HPDE6-E6E7 (cell line): ENCODE measurements at regions not wholly inside any gene's neighbourhood (a gene's known extent, or its start where the extent isn't known, plus 50 kb on each side); places are given as distances from the start of the nearest gene placed in this dataset.
A peak's percentile ranks its signal among the peaks of the same experiment; 100 is the strongest.
"Not testable (repeated sequence)": the region's sequence is repeated elsewhere in the genome, so short reads cannot be mapped to it uniquely, and the experiment has no call there.

Source experiments
- DNase-seq: peaks from one replicate; pipeline ENCODE4 v3.0.0; 2011; ENCODE audit warnings: missing footprints; ENCODE audit errors: extremely low spot score

GRCh38 chr3:13194285-13195209 lies 121.3 kb upstream of the IQSEC1 start:
- no peak for DNase-seq

DNA sequence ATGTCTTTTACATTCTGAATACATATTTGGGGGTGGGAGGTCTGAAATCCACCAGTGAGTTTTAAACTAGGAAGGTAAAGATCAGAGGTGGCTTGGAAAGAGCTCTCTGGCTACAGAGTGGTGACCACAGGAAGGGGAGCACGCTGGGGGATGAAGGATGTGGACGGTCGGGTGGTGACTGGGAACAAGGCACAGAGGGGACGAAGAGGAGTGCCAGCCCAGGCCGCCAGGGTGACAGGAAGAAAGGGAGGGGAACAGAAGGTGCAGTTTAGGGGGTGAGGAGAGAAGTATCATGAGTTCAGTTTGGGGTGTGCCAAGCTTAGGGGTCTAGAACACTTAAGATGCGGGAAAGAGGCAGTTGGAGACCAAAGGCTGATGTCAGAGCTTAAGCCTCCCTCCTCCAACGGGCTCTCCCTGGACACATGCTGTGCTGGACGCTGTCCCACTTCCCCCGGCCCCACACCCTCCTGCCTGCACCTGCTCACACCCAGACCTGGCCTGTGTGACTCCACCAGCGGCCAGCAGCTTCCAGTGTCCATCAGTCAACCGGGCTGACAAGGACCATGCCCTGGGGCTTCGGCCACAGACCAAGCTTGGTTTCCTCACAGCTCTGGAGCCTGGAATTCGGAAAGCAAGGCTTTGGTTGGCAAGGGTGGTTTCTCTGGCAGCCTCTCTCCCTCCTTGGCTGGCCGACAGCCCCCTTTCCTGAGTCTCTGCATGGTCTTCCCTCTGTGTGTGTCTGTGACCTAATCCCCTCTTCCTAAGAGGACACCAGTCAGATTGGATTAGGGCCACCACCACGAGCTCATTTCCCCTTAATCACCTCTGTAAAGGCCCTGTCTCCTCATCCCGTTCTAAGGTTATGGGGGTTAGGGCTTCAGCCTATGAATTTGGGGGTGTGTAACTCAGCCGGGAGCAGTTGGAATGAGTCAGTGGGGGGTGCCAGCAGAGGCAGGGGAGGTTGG lies 120.4 kb upstream of the IQSEC1 start:
- no peak for DNase-seq

DNA sequence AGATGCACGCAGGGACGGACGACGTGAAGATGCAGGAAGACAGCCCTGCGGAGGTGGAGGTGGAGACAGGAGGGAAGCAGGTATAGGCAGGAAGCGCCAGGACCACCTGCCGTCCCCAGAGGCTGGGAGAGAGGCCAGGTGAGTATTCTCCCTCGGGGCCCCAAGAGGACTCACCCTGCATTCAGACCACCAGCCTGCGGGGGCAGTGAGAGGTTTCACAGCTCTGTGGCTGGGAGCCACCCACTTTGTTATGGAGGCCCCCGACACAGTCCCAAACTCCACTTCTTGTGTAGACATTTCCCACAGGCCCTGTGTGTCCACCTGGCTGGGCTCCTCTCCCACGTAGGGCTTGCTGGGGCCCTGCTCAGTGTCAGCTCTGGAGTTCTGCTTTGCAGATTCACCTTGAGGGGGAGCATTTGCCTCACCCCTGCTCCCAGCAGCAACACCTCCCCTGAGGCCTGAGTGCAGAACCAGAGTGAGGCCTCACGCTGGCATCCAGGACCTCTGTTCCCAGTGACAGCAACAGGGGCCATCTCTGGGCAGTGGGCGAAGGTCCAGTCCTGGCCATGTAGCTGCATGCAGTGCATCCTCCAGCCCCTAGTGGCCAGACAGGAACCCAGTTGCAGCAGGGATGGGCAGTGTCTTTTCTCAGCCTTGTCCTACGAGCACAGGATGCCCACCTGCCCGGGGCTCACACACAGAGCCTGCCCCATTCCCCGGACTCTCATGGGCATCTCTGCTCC lies 119.4 kb upstream of the IQSEC1 start:
- DNase-seq, result no peak

DNA sequence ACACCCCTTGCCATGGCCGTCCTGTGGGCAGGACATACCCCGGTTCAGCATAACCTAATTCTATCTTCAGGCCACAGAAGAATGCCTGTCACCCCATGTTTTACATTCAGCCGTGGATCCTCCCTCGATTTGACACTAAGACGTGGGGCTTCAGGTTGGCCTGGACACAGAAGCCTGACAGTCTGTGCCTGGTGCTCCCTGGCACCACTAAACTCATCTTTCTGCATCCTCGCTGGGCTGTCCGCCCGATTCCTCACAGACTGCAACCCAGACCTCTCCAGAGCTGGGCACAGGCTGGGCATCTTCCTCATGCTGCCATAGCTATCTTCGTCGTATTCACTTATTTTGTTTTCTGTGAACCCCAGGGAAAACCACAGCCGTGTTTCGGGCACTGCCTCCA lies 117.8 kb upstream of the IQSEC1 start:
- DNase-seq, result no peak

- DNase-seq, result no peak
These were observed 117.1 kb upstream of the IQSEC1 start for GRCh38 chr3:13190378-13190765.

- peak; percentile 12 for DNase-seq
These were observed 116.6 kb upstream of the IQSEC1 start for GRCh38 chr3:13189639-13190377.

DNA sequence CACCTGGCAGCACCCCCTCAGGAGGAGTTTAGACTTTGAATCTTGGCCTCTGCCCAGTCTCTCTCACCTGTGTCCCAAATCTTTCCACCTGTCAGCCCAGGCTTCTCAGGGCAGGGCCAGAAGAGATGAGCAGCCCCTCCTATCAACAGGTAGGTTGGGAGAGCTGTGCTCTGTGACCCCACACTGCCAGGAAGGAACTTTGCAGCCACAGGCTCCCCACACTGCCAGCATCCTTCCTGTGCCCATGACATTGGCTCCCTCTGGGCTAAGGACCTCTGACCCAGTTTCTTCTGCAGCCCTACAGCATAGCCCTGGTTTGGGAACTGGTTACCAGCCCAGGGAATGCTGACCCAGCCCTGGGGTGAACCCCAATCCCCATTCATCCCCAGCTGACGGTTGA lies 115.7 kb upstream of the IQSEC1 start:
- DNase-seq, result no peak

DNA sequence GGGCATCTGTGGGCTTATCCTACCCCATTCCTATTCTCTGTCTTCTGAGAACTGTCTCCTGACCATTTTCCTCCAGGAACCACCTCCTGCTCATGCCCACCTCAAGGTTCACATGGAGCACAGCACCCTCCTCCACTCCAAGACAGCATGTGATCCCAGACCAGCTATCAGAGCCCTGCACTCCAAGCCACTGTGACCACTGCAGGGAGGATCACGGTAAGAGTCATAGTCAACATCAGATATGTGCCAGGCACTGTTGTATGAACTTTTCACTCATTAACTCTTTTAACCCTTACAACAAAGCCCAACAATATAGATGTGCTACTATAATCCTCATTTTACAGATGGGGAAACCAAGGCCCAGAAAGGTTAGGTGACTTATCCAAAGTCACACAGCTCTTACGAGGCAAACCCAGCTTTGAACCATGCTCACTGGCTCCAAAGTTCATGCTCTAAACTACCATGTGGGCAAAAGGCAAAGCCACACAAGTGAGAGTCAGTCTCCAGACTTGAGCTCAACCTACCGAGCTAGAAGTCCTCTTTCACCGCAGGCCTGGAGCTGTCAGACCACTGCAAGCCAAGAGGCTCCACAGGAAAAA lies 115.1 kb upstream of the IQSEC1 start:
- DNase-seq, result no peak

GRCh38 chr3:13187593-13187992 lies 114.4 kb upstream of the IQSEC1 start:
- no peak for DNase-seq

GRCh38 chr3:13186435-13186815 lies 113.2 kb upstream of the IQSEC1 start:
- DNase-seq, result no peak

DNA sequence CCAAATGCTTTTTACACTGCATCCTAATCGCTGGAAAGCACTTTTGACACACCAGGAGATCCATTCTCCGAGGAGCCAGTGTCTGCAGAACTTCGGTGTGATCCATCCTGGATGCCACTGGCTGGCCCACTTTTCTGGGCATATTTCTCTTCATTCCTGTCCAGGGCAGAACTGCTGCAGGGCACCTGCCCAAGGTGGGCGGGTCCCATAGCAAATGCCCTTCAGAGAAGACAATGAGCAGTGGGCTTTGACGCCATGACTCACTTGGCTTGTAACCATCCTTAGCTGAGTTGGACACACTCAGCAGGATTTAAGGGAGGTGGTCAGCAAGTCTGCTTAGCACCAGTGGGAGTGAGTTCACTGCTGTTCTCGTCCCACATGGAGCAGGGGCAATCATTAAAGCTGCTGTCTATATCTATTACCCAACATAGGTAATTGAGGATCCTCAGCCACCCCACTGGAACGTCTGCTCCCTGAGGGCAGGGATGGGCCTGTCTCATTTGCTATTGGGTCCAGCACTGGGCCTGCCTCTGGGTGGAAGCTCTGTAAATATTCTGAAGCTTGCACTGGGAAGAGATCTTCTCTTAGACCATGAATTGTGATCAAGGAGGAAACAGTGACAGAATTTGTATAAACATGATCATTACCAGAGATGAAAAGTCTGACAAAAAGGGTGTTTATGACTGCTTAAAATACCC lies 112.7 kb upstream of the IQSEC1 start:
- no peak for DNase-seq

- not testable (repeated sequence) for DNase-seq
These were observed 106.5 kb upstream of the IQSEC1 start for GRCh38 chr3:13179582-13180210.

DNA sequence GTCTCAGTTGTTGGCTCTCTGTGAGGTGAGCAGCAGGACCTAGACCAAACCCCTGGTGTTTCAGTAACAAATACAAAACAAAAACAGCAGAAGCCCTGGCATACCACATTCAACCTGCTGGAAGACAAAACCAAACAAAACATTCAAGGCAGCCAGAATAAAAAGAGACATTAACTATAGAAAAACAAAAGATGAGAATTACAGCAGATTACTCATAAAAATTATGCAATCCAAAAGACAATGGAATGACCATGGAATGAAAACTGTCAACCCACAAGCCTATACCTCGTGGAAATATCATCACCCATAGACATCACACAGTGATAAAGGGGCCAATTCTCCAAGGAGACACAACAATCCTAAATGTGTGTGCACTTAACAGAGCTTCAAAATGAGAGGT lies 106.0 kb upstream of the IQSEC1 start:
- DNase-seq, result no peak

DNA sequence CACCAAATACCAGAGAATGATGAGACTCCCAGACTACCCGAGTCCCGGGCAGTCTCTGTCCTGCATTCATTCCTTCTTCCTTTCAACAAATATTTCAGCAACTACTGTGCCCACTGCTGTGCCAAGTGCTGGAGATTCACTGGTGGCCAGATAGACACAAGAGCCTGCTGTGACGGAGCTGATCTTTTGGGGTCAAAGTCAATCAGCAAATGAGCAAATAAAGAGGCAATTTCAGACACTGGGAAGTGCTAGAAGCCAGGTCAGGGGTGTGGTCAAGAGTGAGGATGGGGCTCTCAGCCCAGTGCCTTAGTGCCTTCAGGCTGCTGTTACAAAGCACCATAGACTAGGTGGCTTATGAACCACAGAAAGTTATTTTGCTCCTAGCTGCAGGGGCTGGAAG lies 104.9 kb upstream of the IQSEC1 start:
- DNase-seq, result no peak

DNA sequence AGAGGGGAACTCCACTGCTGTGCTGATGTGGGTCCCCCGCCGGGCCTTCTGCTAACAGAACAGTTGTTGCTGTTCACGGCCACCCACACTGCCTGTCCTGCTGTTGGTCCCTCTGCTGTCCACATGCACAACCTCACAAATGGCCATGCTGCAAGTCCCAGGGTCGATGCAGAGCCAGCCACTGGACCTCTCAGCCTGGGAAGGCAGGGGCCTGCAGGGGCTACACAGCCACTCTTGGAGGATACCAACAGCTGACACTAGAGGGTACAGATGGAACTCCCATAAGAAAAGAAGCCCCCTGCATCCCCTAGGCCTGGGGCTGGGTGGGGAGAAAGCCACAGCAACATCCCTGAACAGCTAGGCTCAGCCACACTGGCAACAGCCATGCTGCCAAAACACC lies 104.4 kb upstream of the IQSEC1 start:
- DNase-seq, result no peak

GRCh38 chr3:13177236-13177635 lies 104.0 kb upstream of the IQSEC1 start:
- DNase-seq, result no peak

DNA sequence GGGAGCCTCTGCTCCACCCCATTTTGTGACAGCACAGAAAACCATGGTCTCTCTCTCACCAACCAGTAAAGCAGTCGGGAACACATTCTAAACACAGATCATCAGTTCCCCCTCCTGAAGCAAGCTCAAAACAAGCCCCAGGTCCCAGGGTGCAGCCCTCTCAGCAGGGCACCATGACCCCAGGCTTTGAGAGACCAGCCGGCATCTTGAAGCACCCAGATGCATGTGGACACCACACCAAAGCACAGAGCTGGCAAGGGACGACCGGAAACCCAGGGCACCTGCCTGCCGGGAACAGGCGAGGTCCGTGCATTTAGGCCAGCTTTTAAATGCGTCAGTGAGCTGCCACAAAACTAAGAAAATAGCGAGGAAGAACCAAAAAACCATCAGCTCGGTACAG lies 103.2 kb upstream of the IQSEC1 start:
- DNase-seq, result no peak

DNA sequence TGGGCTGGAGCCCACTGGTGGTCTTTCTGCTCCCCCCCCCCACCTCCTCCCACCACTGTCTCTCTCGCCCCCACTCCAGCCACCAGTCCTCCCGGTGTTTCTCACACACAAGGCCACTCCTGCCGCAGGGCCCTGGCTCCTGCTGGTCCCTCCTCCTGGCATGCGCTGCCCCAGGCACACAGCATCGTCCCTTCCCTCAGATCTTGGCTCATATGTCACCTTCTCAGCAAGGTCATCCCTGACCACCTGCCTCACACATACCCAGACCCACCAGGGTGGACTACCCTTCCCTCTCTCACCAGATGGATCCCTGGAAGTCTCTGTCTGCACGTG lies 101.5 kb upstream of the IQSEC1 start:
- DNase-seq, result no peak

GRCh38 chr3:13174011-13174802 lies 101.0 kb upstream of the IQSEC1 start:
- DNase-seq, result no peak
